ENCODE measurements at regions not wholly inside any gene's neighbourhood (a gene's known extent, or its start where the extent isn't known, plus 50 kb on each side); places are given as distances from the start of the nearest gene placed in this dataset.

DNA sequence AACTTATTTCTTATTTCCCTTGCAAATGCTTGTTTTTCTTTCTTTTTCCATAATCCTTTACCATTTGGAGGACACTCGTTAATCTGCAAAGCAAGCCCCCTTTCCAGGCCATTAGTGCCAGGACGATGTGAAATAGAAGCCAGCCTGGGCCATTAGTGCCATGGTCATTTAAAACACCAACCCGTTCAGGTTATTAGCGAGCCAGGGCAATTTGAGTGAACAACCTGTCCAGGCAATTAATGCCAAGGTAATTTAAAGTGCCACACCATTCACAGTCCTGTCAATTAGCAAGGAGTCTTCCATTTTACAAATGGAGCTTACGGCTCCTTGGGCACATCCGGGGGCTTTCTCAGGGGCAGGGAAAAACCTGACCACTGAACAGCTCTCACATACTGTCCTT lies 370.6 kb downstream of the HRH4 start:
- TF ChIP-seq CTCF (IDR thresholded peaks at IDR 0.05; ENCODE audit: insufficient read depth, low read length, poor library complexity, severe bottlenecking) (no peak), EZH2phosphoT487 (conservative IDR thresholded peaks at IDR 0.05; ENCODE audit: low read length) (no peak)
